Middle frontal gyrus (tissue), 1 donor: ENCODE measurements at regions not wholly inside any gene's neighbourhood (a gene's known extent, or its start where the extent isn't known, plus 50 kb on each side); places are given as distances from the start of the nearest gene placed in this dataset.
"Not testable (repeated sequence)": the region's sequence is repeated elsewhere in the genome, so short reads cannot be mapped to it uniquely, and the experiment has no call there.

Experiments
- DNase-seq: peaks from one replicate; pipeline ENCODE4 v3.0.0-alpha.2; 2015; ENCODE audit warnings: low spot score; ENCODE audit errors: extremely low spot score

DNA sequence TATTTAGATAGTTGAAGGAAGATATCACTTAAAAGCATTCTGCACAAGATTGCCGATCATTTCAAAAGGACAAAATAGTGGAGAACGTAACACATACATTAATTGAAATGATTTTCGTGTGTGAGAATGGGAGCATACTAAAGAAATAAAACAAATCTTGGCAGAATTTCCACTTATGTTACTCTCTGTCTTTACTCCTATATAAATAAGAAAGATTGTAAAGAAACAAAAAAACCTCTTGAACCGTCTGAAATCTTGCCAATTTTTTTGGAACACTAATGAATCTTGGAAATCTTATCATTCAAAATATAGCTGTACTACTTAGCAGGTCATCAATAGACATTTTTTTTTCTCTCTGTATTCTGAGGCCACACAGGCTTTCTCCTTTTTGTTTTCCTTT is 528.8 kb upstream of the NCAM2 start:
- DNase-seq = no peak

- no peak for DNase-seq
These were observed 511.9 kb upstream of the NCAM2 start for GRCh38 chr21:20486303-20486702.

DNA sequence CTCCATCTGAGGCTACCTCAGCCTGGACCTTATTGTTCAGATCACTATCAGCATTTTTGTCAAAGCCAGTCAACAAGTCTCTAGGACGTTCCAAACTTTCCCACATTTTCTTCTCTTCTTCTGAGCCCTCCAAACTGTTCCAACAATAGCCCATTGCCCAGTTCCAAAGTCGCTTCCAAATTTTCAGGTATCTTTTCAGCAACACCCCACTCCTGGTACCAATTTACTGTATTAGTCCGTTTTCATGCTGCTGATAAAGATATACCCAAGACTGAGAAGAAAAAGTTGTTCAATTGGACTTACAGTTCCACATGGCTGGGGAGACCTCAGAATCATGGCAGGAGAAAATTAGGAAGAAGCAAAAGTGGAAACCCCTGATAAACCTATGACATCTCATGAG is 495.3 kb upstream of the NCAM2 start:
- not testable (repeated sequence) for DNase-seq

DNA sequence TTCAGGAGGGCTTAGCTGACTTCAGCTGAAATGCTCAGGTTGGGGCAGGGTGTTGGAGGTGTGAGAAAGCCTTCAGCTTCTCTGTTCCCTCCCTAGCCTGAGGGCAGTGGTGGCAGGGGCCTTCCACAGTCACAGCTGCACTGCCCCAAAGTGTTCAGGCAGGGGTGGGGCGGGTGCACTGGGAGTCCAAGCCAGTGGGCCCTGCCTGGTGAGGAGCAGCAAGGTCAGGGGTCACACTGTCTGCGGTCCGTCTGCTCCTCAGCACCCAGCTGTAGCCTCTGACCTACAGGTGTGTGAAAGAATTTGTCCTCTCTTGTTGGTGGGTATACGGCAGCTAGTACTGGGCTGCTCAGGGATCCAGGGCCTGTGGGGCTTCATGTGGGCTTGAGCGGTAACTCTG is 490.4 kb upstream of the NCAM2 start:
- DNase-seq = no peak

DNA sequence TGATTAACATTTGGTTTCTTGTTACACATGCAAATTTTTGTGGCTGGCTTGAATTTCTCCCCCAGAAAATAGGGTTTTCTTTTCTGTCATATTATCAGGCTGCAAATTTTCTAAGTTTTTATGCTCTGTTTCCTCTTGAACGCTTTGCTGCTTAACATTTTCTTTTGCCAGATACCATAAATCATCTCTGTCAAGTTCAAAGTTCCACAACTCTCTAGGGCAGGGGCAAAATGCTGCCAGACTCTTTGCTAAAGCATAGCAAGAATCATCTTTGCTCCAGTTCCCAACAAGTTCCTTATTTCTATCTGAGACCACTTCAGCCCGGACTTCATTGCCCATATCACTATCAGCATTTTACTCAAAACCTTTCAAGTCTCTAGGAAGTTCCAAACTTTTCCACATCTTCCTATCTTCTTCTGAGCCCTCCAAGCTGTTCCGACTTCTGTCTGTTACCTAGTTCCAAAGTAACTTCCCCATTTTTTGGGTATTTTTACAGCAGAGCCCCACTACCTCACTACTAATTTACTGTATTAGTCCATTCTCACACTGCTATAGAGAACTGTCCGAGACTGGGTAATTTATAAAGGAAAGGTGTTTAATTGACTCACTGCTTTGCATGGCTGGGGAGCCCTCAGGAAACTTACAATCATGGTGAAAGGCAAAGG is 486.9 kb upstream of the NCAM2 start:
- no peak for DNase-seq

DNA sequence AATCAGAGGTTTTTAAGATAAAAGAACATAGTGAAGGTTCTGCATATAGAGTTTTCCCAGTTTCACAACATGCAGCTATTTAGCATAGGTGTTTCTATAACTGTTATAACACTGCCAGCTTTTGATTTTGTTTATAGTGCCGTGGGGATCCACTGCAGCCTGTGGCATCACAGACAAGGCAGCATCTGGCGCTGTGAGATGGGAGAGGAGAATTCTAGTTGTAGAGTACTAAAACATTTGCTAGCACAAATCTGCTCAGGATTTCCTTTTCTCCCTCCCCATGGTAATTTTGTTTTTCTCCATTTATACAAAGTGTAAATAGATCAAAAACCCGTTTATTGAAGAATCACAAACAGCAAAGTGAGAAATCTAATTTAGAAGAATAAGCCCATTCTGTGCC is 482.8 kb upstream of the NCAM2 start:
- DNase-seq = no peak

DNA sequence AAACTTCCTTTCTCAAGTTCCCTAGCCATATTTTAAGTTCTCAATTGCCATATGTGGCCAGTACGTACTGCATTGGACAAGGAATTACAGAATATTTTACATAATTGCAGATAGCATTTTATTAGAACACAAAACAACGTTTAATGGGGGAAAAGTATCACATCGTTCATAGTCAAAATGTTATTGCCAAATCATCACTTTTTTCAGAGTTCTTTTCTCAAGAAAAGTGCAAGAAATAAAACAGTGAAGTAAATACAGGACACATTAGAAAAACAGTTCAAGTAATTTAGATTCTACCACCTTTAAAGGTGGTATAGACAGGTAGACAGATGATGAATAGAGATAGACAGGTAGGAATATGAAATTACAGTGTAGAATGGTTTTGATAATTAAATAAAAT is 479.1 kb upstream of the NCAM2 start:
- no peak for DNase-seq

GRCh38 chr21:20522611-20523010 is 475.6 kb upstream of the NCAM2 start:
- no peak for DNase-seq

GRCh38 chr21:20523191-20523590 is 475.0 kb upstream of the NCAM2 start:
- no peak for DNase-seq

DNA sequence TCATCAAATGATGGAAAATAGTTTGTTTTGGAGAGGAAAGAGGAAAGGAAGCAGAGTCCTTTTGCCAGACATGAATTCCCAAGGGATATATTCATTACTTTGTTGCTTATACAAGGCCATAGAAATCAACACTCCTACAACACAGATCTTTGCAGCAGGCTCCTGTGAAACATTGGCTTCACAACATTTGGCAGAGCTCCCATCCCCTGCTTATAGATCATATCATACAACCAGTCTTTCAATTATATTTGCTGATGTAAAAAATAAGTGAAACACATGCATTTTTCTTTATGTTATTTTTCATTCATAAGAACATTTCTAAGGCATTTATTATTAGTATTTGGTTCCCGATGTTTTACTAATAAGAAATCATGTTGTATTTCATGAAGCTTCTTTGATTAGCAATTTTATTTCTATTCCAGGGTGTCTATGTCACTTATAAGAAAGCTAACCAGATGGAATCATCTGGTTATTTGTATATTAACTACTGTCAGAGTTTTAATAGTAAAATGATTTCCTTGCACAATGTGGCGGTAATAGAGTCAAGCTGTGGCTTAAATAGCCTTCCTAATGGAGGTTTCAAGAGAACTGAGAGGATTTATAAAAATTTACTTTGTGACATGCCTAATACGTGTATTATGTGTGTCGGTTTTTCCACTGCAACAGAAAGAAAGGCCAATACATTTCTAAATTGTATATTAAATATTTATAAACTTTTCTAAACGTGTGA is 470.3 kb upstream of the NCAM2 start:
- DNase-seq = no peak

DNA sequence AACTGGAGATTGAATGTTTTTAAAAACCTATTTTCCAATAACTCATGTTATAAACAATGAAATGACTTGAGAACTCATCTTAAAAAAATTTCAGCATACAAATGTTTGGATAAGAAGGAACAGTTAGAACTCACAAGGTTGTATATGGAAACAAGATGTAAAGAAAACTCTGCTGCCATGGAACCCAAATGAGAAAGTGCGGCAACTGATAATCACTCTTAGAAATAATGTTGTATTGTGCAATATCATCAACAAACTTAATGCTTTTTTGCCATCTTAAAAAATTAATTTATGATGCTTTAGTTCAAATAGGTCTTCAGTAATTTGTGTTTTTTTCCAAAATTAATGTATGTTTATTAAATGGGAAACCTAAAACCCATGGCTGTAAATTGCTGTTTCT is 461.1 kb upstream of the NCAM2 start:
- no peak for DNase-seq

DNA sequence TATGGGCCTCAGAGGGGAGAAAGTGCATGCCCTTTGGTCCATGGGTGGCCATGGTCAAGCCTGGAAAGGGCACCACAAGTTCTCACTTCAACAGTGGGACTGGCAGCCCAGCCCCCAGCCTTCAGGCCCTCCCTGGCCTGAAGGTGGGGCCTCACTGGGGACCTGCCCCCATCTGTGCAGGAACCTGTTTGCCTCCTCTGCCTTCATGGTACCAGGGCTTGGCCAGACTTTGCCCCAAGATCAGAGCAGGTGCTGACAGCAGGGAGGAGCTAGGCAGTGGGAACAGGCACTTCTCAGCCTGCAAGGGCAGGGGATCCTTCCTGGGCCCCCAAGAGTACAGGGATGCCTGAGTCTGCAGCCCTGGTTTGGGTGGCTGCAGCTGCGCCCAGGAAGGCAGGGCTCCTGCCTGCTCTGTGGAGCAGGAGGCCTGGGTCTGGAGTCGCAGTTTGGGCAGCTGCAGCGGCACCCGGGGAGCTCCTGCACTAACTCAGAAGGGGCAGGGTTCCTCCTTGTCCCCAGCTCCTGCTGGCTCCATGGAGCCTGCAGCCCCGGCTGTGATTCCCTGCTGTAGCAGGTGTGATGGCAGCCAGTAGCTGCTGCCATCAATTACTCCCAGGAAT is 460.1 kb upstream of the NCAM2 start:
- DNase-seq = no peak

GRCh38 chr21:20545454-20545853 is 452.8 kb upstream of the NCAM2 start:
- DNase-seq = no peak

DNA sequence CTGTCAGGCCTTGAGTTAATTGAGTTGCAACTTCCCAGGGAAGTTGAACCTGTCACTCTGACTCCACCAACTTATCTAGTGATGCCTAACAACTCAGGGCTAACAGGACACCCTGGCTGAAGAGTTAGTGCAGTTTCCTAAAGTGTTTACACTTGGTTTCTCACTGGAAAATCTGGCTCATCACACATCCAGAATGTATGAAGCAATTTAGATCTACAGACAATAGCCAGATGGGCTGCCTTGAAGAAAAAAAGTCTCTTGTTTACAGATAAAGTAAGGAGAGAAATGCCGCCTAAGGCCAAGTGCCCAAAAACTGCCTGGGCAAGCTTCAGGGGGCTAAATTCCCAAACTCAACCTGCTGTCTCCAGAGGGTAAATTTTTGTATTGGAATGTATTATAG is 446.3 kb upstream of the NCAM2 start:
- no peak for DNase-seq

DNA sequence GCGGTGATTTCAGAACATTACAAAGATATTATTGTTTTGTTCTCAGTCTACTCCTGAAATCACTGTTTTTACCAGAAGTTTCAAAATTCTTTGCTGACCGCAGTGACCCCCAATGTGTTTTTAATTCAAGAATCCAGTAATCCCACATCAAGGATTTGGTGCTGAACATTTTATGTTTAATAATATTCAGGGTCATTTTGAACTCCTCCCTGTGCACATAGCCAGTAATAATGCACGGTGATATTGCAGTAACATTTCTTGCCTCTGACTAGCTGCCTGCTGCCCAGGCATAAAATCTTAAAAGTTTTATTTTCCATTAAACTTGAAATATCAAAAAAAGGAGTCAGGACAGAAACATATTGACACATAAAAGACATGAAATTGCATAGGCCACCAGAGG is 443.4 kb upstream of the NCAM2 start:
- no peak for DNase-seq

DNA sequence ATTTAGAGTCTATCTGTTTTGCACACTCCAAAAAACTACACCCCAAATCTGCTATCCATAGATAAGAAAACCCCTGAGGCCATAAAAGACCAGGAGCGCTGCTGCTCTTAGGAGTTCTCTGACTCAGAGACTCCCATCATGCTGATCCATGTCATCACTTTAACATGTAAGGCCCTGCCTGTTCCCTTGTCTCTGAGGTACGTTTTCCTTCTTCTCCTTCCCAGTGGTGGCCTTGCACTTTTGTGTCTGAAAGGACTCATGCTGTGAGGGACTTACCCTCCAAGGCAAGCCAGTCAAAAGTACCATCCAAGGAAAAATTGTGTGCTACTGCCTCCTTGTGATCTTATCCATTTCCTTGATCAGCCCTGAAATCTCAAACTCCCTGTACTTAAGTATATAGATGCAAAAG is 427.4 kb upstream of the NCAM2 start:
- DNase-seq = no peak

DNA sequence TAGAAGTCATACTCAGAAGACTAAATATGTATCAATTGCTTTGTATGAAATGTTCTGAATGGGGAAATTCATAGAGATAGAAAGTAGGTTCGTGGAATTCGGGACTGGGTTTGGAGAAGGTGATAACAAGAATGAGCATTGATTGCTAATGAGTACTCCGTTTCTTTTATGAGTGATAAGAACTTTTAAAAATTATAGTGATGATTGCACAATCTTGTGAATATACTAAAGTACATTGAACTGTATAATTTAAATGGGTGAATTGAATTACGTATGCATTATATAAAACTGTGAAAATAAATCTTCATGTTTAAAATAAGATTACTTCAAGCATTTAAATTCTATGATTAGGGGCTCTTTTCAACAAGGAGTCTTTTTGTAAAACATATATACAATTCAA is 425.6 kb upstream of the NCAM2 start:
- DNase-seq = no peak

DNA sequence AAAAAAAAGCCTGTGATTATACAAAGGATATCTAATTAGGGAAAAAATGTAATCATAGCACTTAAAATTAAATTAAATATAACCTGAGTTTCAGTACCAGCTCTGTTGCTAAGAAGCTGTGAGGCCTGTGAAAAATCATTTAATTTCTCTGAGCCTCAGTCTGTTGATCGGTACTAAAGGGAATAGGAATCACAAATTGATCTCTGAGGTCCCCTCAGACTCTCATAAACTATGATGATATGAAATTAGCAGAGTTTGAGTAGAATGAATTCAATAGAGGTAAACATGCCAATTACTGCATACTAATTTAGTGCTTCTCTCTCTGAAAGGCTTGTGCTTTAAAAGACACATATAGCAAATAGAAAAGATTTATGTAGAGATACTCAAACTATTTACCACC is 416.8 kb upstream of the NCAM2 start:
- DNase-seq = no peak

- no peak for DNase-seq
These were observed 406.9 kb upstream of the NCAM2 start for GRCh38 chr21:20591284-20591683.

DNA sequence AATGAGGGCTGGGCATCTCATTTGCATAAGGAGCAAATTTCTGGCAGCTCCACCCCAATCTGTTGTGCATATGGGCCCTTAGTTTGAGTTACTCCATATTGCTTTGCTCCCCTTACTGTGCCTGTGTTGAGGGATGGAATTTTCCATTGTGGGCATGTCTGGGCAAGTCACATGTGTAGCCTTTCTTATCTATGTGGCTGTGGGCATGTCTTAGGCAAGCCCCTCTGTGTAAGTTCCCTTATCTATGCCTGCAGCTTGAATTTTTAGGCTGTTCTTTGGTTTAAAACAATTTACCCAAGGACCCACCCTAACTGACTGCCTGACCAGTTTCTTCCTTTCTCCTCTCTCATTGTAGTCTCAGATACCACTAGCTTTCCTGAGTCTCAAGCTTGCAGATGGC is 405.7 kb upstream of the NCAM2 start:
- DNase-seq = no peak

GRCh38 chr21:20603236-20603635 is 395.0 kb upstream of the NCAM2 start:
- DNase-seq = no peak

DNA sequence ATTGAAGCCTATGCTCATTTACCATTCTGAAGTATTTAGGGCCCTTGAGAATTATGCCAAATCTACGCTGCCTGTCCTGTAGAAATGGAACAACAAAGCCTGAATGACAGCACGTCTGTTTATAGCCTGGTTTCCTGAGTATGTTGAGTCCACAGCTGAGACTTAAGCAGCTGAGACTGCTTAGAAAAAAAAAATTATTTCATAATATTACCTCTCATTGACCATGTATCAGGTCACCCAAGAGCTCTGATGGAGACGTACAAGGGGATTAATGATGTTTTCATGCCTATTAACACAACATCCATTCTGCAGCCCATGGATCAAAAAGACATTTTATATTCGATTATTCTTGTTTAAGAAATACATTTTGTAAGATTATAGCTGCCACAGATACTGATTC is 387.2 kb upstream of the NCAM2 start:
- no peak for DNase-seq

GRCh38 chr21:20613654-20614053 is 384.6 kb upstream of the NCAM2 start:
- DNase-seq = no peak
